ENCODE measurements at regions not wholly inside any gene's neighbourhood (a gene's known extent, or its start where the extent isn't known, plus 50 kb on each side); places are given as distances from the start of the nearest gene placed in this dataset.

GRCh38 chr12:113612076-113612728, 140.5 kb upstream of the LHX5 start:
- no peak for DNase-seq

- no peak for DNase-seq
These were observed 140.0 kb upstream of the LHX5 start for GRCh38 chr12:113611652-113612051.

GRCh38 chr12:113610698-113611097, 139.0 kb upstream of the LHX5 start:
- no peak for DNase-seq

- no peak for DNase-seq
These were observed 138.2 kb upstream of the LHX5 start for GRCh38 chr12:113609692-113610469.

GRCh38 chr12:113604666-113605065, 133.0 kb upstream of the LHX5 start:
- no peak for DNase-seq

- no peak for DNase-seq
These were observed 130.1 kb upstream of the LHX5 start for GRCh38 chr12:113601656-113602263.

- DNase-seq: no peak
These were observed 127.2 kb upstream of the LHX5 start for GRCh38 chr12:113598815-113599406.

- DNase-seq: no peak
These were observed 123.3 kb upstream of the LHX5 start for GRCh38 chr12:113594967-113595366.

GRCh38 chr12:113591480-113591974, 119.9 kb upstream of the LHX5 start:
- peak; percentile 69 for DNase-seq

- DNase-seq: no peak
These were observed 117.8 kb upstream of the LHX5 start for GRCh38 chr12:113589437-113589836.

GRCh38 chr12:113587720-113588119, 116.0 kb upstream of the LHX5 start:
- no peak for DNase-seq

- no peak for DNase-seq
These were observed 114.8 kb upstream of the LHX5 start for GRCh38 chr12:113586461-113586860.

- peak; percentile 71 for DNase-seq
These were observed 111.0 kb upstream of the LHX5 start for GRCh38 chr12:113582521-113583218.

- DNase-seq: no peak
These were observed 109.7 kb upstream of the LHX5 start for GRCh38 chr12:113581342-113581741.

GRCh38 chr12:113580437-113580836, 108.8 kb upstream of the LHX5 start:
- DNase-seq: no peak

- DNase-seq: no peak
These were observed 105.9 kb upstream of the LHX5 start for GRCh38 chr12:113577464-113578129.

GRCh38 chr12:113575386-113575785, 103.7 kb upstream of the LHX5 start:
- no peak for DNase-seq

- no peak for DNase-seq
These were observed 101.5 kb upstream of the LHX5 start for GRCh38 chr12:113573148-113573547.

GRCh38 chr12:113571713-113572112, 100.0 kb upstream of the LHX5 start:
- no peak for DNase-seq

- no peak for DNase-seq
These were observed 98.1 kb upstream of the LHX5 start for GRCh38 chr12:113569806-113570205.

- DNase-seq: no peak
These were observed 96.3 kb upstream of the LHX5 start for GRCh38 chr12:113568021-113568420.

- DNase-seq: no peak
These were observed 93.7 kb upstream of the LHX5 start for GRCh38 chr12:113565368-113565767.

Data from NCI-H2171 (cell line).